Right ventricle myocardium inferior (tissue), 1 donor: ENCODE measurements at regions not wholly inside any gene's neighbourhood (a gene's known extent, or its start where the extent isn't known, plus 50 kb on each side); places are given as distances from the start of the nearest gene placed in this dataset.

Experiments used
- ATAC-seq: fragments of 200-7000 bp; cut with Tn5 transposase; one replicate; pipeline ENCODE4 v1.9.1; 2020; ENCODE audit warnings: mild to moderate bottlenecking, moderate library complexity
- DNase-seq: peaks from one replicate; pipeline ENCODE4 v3.0.0; 2021; ENCODE audit errors: missing footprints
- intact Hi-C: fragments of 100-400 bp; cut with DNase I; formaldehyde crosslinking; loops from one replicate; pipeline ENCODE4 v1.11.0; 2022
- donor health status: DM: no; HTN: yes; CAD: no; lungs with severe emphysema.

GRCh38 chr10:111131168-111131799, 54.5 kb downstream of the ADRA2A start:
- ATAC-seq (no peak), DNase-seq (no peak)
- intact Hi-C loops = no loop called here

GRCh38 chr10:111137007-111137406, 60.2 kb downstream of the ADRA2A start:
- no peak for ATAC-seq
- no peak for DNase-seq
- intact Hi-C loops = no loop called here

- ATAC-seq (no peak), DNase-seq (no peak)
- intact Hi-C loops = no loop called here
Measured at GRCh38 chr10:111137587-111137986, 60.8 kb downstream of the ADRA2A start.

GRCh38 chr10:111138544-111138943, 61.7 kb downstream of the ADRA2A start:
- DNase-seq = no peak
- ATAC-seq = no peak
- intact Hi-C loops = no loop called here

GRCh38 chr10:111139567-111139966, 62.7 kb downstream of the ADRA2A start:
- intact Hi-C loops = no loop called here
- DNase-seq (no peak), ATAC-seq (no peak)

GRCh38 chr10:111142092-111142768, 65.4 kb downstream of the ADRA2A start:
- ATAC-seq = no peak
- intact Hi-C loops = no loop called here

GRCh38 chr10:111146025-111146640, 69.3 kb downstream of the ADRA2A start:
- DNase-seq = no peak
- intact Hi-C loops = no loop called here
- no peak for ATAC-seq

More at GRCh38 chr10:111142092-111142768, 65.4 kb downstream of the ADRA2A start:
- no peak for DNase-seq

GRCh38 chr10:111148025-111148424, 71.2 kb downstream of the ADRA2A start:
- ATAC-seq (peak; percentile 64), DNase-seq (no peak)
- intact Hi-C loops = no loop called here

GRCh38 chr10:111148440-111148839, 71.6 kb downstream of the ADRA2A start:
- no peak for ATAC-seq
- no peak for DNase-seq
- intact Hi-C loops = no loop called here

- DNase-seq (no peak), ATAC-seq (no peak)
- intact Hi-C loops = no loop called here
Measured at GRCh38 chr10:111150691-111151090, 73.9 kb downstream of the ADRA2A start.

- intact Hi-C loops = no loop called here
- ATAC-seq (no peak), DNase-seq (no peak)
Measured at GRCh38 chr10:111151595-111152307, 74.9 kb downstream of the ADRA2A start.

GRCh38 chr10:111156754-111157153, 79.9 kb downstream of the ADRA2A start:
- intact Hi-C loops = no loop called here
- no peak for ATAC-seq
- no peak for DNase-seq

GRCh38 chr10:111158595-111158994, 81.8 kb downstream of the ADRA2A start:
- ATAC-seq (no peak), DNase-seq (no peak)
- intact Hi-C loops = no loop called here

- ATAC-seq (no peak), DNase-seq (no peak)
- intact Hi-C loops = no loop called here
Measured at GRCh38 chr10:111161109-111161874, 84.5 kb downstream of the ADRA2A start.

GRCh38 chr10:111171183-111171582, 94.4 kb downstream of the ADRA2A start:
- intact Hi-C loops = no loop called here
- ATAC-seq (no peak), DNase-seq (no peak)

- ATAC-seq = no peak
- DNase-seq = no peak
- intact Hi-C loops = no loop called here
Measured at GRCh38 chr10:111175787-111176186, 99.0 kb downstream of the ADRA2A start.

GRCh38 chr10:111177379-111177778, 100.5 kb downstream of the ADRA2A start:
- ATAC-seq = no peak
- intact Hi-C loops = no loop called here
- DNase-seq = no peak

- intact Hi-C loops = no loop called here
- DNase-seq (no peak), ATAC-seq (no peak)
Measured at GRCh38 chr10:111179514-111179913, 102.7 kb downstream of the ADRA2A start.

- no peak for DNase-seq
- ATAC-seq = no peak
- intact Hi-C loops = no loop called here
Measured at GRCh38 chr10:111186358-111186757, 109.5 kb downstream of the ADRA2A start.
